C4-2B (cell line): ENCODE measurements at regions not wholly inside any gene's neighbourhood (a gene's known extent, or its start where the extent isn't known, plus 50 kb on each side); places are given as distances from the start of the nearest gene placed in this dataset.

Experiments
- ZFX ChIP-seq: fragments of 450-650 bp; IDR thresholded peaks from 2 replicates; pipeline ENCODE4 v1.6.1; 2017
- TF ChIP-seq, protein P1 (sequence below): fragments of 450-650 bp; conservative IDR thresholded peaks from 2 replicates; pipeline ENCODE4 v1.5.1; 2017; ENCODE audit warnings: mild to moderate bottlenecking

DNA sequence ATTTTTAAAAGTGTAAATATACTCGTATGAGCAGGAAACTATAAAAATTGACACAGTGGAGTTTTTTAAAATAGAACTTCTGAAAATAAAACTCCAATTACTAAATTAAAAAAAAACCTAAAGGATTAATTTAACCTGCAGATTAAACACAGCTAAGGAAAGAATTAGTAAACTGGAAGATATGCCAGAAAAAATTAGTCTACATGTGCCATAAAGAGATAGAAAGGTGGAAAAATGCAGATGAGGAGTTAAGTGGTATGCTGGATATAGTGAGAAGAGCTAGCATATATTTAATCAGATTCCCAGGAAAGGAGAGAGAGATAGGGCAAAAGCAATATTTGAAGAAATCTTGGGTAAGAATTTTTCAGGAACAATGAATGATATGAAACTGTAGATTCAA lies 315.8 kb upstream of the CADM1 start:
- TF ChIP-seq, protein P1, sequence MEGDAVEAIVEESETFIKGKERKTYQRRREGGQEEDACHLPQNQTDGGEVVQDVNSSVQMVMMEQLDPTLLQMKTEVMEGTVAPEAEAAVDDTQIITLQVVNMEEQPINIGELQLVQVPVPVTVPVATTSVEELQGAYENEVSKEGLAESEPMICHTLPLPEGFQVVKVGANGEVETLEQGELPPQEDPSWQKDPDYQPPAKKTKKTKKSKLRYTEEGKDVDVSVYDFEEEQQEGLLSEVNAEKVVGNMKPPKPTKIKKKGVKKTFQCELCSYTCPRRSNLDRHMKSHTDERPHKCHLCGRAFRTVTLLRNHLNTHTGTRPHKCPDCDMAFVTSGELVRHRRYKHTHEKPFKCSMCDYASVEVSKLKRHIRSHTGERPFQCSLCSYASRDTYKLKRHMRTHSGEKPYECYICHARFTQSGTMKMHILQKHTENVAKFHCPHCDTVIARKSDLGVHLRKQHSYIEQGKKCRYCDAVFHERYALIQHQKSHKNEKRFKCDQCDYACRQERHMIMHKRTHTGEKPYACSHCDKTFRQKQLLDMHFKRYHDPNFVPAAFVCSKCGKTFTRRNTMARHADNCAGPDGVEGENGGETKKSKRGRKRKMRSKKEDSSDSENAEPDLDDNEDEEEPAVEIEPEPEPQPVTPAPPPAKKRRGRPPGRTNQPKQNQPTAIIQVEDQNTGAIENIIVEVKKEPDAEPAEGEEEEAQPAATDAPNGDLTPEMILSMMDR: no peak
- no peak for TF ChIP-seq ZFX
